ENCODE measurements at regions not wholly inside any gene's neighbourhood (a gene's known extent, or its start where the extent isn't known, plus 50 kb on each side); places are given as distances from the start of the nearest gene placed in this dataset.

DNA sequence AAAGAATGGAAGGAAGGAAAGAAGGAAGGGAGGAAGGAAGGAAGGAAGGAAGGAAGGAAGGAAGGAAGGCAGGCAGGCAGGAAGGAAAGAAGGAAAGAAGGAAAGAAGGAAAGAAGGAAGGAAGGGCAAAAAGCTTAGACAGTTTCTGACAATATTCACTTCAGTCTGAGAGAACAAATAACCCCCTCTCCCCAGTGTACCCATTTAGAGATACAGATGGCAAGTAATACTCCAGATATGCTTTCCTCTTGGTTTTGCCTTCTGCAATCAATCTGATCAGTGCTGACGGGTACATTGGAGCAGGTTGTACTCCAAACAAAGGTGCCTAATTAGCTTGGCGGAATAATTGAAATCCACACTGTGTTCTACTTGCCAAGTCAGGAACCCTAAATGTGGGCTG, 534.6 kb upstream of the TMEFF2 start:
- Histone ChIP-seq H3K27ac (no peak overlapping the region), H3K4me3 (no peak overlapping the region)
- no peak for DNase-seq (ENCODE audit: low spot score)
- no peak for TF ChIP-seq CTCF (IDR thresholded peaks at IDR 0.05)

- no peak overlapping the region for H3K4me3 ChIP-seq
- no peak for DNase-seq (ENCODE audit: low spot score)
- no peak for TF ChIP-seq CTCF (IDR thresholded peaks at IDR 0.05)
- H3K27ac ChIP-seq = no peak overlapping the region
Observed at GRCh38 chr2:192725991-192726390, 531.3 kb upstream of the TMEFF2 start.

GRCh38 chr2:192719629-192720028, 524.9 kb upstream of the TMEFF2 start:
- no peak for DNase-seq (ENCODE audit: low spot score)
- H3K27ac ChIP-seq = no peak overlapping the region
- no peak for TF ChIP-seq CTCF (IDR thresholded peaks at IDR 0.05)

DNA sequence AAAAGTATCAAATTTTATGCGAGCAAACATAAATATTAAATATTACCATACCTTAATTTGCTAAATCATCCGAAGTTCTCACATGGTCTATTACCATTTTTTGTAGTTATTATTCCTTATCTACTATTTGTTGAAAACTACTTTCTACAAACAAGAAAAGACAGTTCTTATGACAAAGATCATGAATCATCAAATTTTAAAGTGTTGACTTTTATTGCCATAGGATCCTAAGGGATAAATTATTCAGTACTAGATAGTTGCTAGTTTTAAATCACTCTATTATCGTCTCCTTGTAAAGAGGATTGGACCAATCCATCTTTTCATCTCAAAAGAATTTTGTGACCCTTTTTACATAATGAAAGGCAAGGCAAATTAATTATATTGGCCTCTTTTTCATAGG, 523.6 kb upstream of the TMEFF2 start:
- no peak for DNase-seq (ENCODE audit: low spot score)
- no peak for TF ChIP-seq CTCF (IDR thresholded peaks at IDR 0.05)
- H3K4me3 ChIP-seq = no peak overlapping the region
- no peak overlapping the region for H3K27ac ChIP-seq

More at GRCh38 chr2:192719629-192720028, 524.9 kb upstream of the TMEFF2 start:
- no peak overlapping the region for H3K4me3 ChIP-seq

GRCh38 chr2:192700934-192701333, 506.2 kb upstream of the TMEFF2 start:
- Histone ChIP-seq H3K4me3 (no peak overlapping the region), H3K27ac (no peak overlapping the region)
- no peak for DNase-seq (ENCODE audit: low spot score)
- no peak for TF ChIP-seq CTCF (IDR thresholded peaks at IDR 0.05)

DNA sequence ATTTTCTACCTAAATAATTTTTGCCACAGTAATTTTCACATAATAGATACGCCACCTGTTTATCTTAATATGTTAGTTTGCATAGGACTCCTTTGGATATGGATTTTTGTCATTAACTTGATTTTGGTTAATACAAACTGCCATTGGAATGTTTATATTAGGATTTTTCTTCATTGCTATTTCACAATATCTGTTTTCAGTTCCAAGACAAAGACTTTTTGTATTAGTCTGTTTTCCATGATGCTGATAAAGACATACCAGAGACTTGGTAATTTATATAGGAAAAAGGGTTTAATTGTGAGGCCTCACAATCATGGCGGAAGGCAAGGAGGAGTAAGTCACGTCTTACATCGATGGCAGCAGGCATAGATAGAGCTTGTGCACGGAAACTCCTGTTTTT, 503.1 kb upstream of the TMEFF2 start:
- no peak overlapping the region for H3K4me3 ChIP-seq
- no peak for DNase-seq (ENCODE audit: low spot score)
- no peak overlapping the region for H3K27ac ChIP-seq
- TF ChIP-seq CTCF (IDR thresholded peaks at IDR 0.05) = no peak

- H3K4me3 ChIP-seq = no peak overlapping the region
- TF ChIP-seq CTCF (IDR thresholded peaks at IDR 0.05) = no peak
- DNase-seq (ENCODE audit: low spot score) = no peak
Observed at GRCh38 chr2:192696857-192697256, 502.1 kb upstream of the TMEFF2 start.

More at GRCh38 chr2:192696857-192697256, 502.1 kb upstream of the TMEFF2 start:
- no peak overlapping the region for H3K27ac ChIP-seq
